SK-N-MC (cell line): ENCODE measurements at regions not wholly inside any gene's neighbourhood (a gene's known extent, or its start where the extent isn't known, plus 50 kb on each side); places are given as distances from the start of the nearest gene placed in this dataset.

Experiments used
- DNase-seq: peaks from one replicate; pipeline ENCODE4 v3.0.0-alpha.2; 2011; ENCODE audit warnings: low read depth, low spot score
- H3K27ac ChIP-seq: fragments of 200-600 bp; sonication (generic); 2 replicates; pipeline ENCODE4 v1.5.1; 2016; ENCODE audit warnings: mixed run types
- H3K36me3 ChIP-seq: fragments of 200-600 bp; sonication (generic); 2 replicates; pipeline ENCODE4 v1.6.1; 2017; ENCODE audit warnings: antibody characterized with exemption, low read length, mixed read lengths; ENCODE audit not compliant: insufficient read depth
- H3K4me3 ChIP-seq: fragments of 200-600 bp; sonication (generic); 2 replicates; pipeline ENCODE4 v1.5.1; 2016
- H3K9ac ChIP-seq: fragments of 200-600 bp; sonication (generic); 2 replicates; pipeline ENCODE4 v1.8.0; 2017; ENCODE audit warnings: mixed run types, mixed read lengths; ENCODE audit not compliant: insufficient read length
- H3K9me3 ChIP-seq: fragments of 200-600 bp; sonication (generic); 2 replicates; pipeline ENCODE4 v1.6.1; 2017; ENCODE audit warnings: low read depth, mild to moderate bottlenecking, antibody characterized with exemption, low read length, moderate library complexity, mixed read lengths
- EZH2 ChIP-seq: fragments of 200-600 bp; sonication (generic); IDR thresholded peaks from one replicate; pipeline ENCODE4 v1.6.1; 2017; ENCODE audit warnings: antibody characterized with exemption
- FOXP2 ChIP-seq: optimal IDR thresholded peaks from 2 replicates; pipeline ENCODE3; 2011; ENCODE audit warnings: mild to moderate bottlenecking, moderate library complexity; ENCODE audit not compliant: insufficient read depth; ENCODE audit errors: extremely low read length, control extremely low read depth
- POLR2AphosphoS5 ChIP-seq: IDR thresholded peaks from 2 replicates; pipeline ENCODE4 v1.6.1; 2012; ENCODE audit warnings: mild to moderate bottlenecking, low read depth, low read length, borderline replicate concordance

DNA sequence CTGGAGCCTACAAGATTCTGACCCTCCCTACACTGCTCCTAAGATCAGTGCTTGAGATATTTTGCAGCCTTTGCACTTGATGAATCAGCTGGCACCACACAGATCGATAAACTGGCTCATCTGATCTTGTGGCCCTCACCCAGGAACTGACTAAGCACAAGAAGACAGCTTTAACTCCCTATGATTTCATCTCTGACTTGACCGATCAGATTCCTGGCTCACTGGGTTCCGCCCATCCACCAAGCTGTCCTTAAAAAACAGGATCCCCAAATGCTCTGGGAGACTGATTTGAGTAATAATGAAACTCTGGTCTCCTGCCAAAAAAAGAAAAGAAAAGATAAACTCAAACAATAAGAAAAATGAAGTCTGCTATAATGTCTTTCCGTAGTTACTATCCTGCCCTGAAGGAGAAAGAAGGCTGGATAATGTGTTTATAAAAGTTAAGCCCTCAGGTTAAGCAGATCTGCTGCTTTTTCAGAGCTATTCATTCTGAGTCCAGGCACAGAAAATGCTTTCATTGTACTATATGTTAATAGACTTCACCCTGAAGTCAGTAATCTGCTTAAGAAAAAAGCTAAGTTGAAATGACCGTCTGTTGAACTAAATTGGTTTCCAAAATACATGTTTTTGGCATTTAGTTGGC lies 795.2 kb downstream of the TRIML1 start:
- Histone ChIP-seq H3K36me3 (no peaks in the 10 kb centered on the region), H3K27ac (no peak overlapping the region), H3K4me3 (no peak overlapping the region), H3K9ac (no peak overlapping the region), H3K9me3 (no peaks in the 10 kb centered on the region)
- TF ChIP-seq EZH2 (no peak), FOXP2 (no peak), POLR2AphosphoS5 (no peak)
- DNase-seq, result no peak

DNA sequence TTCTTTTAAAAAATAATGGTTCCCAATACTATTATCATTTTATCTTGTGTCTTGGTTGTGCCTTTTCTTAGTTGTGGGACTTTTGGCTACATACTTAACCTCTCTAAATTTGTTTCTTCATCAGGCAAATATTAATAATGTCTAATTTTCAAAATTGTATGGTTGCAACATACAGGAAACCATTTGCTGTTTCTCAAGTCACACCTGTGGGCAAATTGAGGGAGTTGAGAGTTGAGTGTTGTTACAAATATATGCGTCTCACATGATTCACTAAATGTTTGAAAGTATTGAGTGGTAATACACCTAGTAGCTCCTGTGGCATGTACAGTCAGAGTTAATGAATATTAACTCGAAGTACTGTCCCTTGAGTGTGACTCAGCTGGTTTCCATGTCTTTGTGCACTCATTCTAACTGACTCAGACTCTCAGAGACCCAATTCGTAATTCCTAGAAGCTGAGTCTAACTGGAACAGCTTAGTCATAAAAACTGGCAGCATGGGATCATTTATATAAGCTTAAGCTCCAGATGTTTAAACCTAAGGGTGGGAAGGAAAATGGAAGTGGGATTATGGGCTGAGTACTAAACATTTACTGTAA lies 802.4 kb downstream of the TRIML1 start:
- no peak overlapping the region for H3K27ac ChIP-seq
- no peak overlapping the region for H3K9ac ChIP-seq
- no peak overlapping the region for H3K4me3 ChIP-seq
- no peaks in the 10 kb centered on the region for H3K36me3 ChIP-seq
- no peak for DNase-seq
- H3K9me3 ChIP-seq, result no peaks in the 10 kb centered on the region
- TF ChIP-seq POLR2AphosphoS5, result no peak

DNA sequence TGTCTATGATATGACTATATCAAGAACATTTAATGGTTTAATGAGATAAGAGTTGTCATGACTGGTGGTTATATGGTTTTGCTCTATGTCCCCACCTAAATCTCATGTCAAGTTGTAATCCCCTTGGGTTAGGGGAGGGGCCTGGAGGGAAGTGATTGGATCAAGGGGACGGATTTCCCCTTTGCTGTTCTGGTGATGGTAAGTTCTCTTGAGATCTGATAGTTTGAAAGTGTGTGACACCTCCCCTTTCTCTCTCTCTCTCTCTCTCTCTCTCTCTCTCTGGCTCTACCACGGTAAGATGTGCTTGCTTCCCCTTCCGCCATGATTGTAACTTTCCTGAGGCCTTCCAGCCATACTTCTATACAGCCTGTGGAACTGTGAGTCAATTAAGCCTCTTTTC lies 803.4 kb downstream of the TRIML1 start:
- TF ChIP-seq EZH2 (no peak), FOXP2 (no peak), POLR2AphosphoS5 (no peak)
- DNase-seq, result no peak
- no peaks in the 10 kb centered on the region for H3K9me3 ChIP-seq
- no peak overlapping the region for H3K27ac ChIP-seq
- no peak overlapping the region for H3K4me3 ChIP-seq
- no peak overlapping the region for H3K9ac ChIP-seq
- no peaks in the 10 kb centered on the region for H3K36me3 ChIP-seq

DNA sequence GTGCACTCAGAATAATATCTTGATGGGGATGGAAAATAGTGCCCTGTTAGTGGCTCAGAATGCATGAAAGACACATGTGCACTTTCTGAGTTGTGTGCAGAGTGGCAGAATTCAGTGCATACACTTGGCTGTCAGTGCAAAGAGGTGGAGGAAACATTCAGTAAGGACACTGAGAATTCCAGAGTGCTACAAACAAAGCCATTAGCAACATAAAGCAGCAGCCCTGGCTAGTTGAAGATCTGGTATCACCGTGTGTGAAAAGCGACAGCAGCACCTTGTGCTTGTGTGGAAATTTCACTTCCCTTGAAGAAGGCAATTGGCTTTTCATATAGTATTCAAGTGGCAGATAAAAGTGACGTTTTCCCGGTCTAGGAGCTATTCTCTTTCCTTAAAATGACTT lies 810.4 kb downstream of the TRIML1 start:
- Histone ChIP-seq H3K27ac (no peak overlapping the region), H3K9me3 (no peaks in the 10 kb centered on the region), H3K36me3 (no peaks in the 10 kb centered on the region), H3K9ac (no peak overlapping the region), H3K4me3 (no peak overlapping the region)
- TF ChIP-seq FOXP2 (no peak), EZH2 (no peak), POLR2AphosphoS5 (no peak)
- DNase-seq, result no peak

DNA sequence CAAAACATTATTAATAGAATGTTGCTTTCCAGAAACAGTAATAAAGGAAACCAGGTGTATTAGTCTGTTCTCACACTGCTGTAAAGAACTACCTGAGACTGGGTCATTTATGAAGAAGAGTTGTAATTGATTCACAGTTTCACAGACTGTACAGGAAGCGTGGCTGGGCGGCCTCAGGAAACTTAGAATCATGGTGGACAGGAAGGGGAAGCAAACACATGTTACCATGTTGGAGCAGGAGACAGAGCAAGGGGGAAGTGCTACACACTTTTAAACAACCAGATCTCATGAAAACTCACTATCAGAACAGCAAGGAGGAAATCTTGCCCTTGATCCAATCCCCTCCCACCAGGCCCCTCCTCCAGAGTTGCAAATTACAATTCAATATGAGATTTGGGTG lies 815.8 kb downstream of the TRIML1 start:
- TF ChIP-seq FOXP2 (no peak), EZH2 (no peak), POLR2AphosphoS5 (no peak)
- Histone ChIP-seq H3K36me3 (no peaks in the 10 kb centered on the region), H3K4me3 (no peak overlapping the region), H3K9me3 (no peaks in the 10 kb centered on the region), H3K9ac (no peak overlapping the region), H3K27ac (no peak overlapping the region)
- DNase-seq, result no peak

DNA sequence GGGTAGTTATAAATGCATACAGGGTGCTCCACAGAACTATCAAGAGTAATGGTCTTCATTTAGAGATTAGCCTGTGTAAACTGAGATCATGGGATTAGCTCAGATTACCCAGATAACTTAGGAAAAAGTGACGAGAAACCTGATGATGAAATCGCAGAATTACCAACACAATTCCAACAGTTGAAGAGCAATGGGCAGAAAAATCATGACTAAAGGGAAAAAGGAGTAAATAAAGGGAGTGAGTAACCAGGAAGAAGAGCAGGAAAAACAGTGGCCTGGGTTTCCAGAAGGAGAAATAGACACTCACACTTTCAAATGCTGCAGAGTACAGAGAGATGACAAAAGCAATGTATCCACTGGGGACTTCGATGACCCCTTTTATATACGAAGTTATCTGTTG lies 817.3 kb downstream of the TRIML1 start:
- H3K9ac ChIP-seq, result no peak overlapping the region
- TF ChIP-seq POLR2AphosphoS5, result no peak
- TF ChIP-seq FOXP2, result no peak
- no peak for TF ChIP-seq EZH2
- no peak overlapping the region for H3K4me3 ChIP-seq
- no peak overlapping the region for H3K27ac ChIP-seq
- no peaks in the 10 kb centered on the region for H3K36me3 ChIP-seq
- no peak for DNase-seq
- H3K9me3 ChIP-seq, result no peaks in the 10 kb centered on the region

DNA sequence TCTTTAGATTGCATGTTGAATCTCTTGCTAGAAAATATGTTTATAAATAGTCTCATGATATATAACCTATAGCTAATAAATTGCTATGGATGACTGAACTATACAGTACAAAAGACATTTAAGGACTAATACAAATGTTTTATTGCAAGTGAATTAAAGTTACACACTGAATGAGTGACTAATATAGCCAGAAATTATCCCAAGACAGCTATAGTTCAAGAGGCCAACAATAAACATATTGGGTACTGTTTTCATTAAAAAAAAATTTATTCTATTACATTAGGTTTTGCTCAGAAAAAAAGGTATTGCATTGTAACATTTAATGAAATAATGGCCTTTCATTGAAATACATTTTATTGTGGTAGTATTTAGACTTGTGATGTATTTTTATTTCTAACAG lies 819.1 kb downstream of the TRIML1 start:
- no peak for DNase-seq
- Histone ChIP-seq H3K4me3 (no peak overlapping the region), H3K9me3 (no peaks in the 10 kb centered on the region), H3K27ac (no peak overlapping the region), H3K36me3 (no peaks in the 10 kb centered on the region), H3K9ac (no peak overlapping the region)
- TF ChIP-seq EZH2 (no peak), FOXP2 (no peak), POLR2AphosphoS5 (no peak)

GRCh38 chr4:188959424-188959823 lies 820.2 kb downstream of the TRIML1 start:
- no peak overlapping the region for H3K9ac ChIP-seq
- H3K27ac ChIP-seq, result no peak overlapping the region
- DNase-seq, result no peak
- no peaks in the 10 kb centered on the region for H3K36me3 ChIP-seq
- no peaks in the 10 kb centered on the region for H3K9me3 ChIP-seq
- no peak overlapping the region for H3K4me3 ChIP-seq
- TF ChIP-seq POLR2AphosphoS5, result no peak
- no peak for TF ChIP-seq EZH2
- TF ChIP-seq FOXP2, result no peak
